Testis (tissue), 2 donors: ENCODE measurements at regions not wholly inside any gene's neighbourhood (a gene's known extent, or its start where the extent isn't known, plus 50 kb on each side); places are given as distances from the start of the nearest gene placed in this dataset.

Source experiments
- POLR2A ChIP-seq: fragments of 450-650 bp; IDR thresholded peaks from one replicate; pipeline ENCODE4 v1.6.1; 2017; ENCODE audit warnings: antibody characterized with exemption, mild to moderate bottlenecking, moderate library complexity
- TF ChIP-seq, protein P1 (sequence below), 3 experiments: fragments of 450-650 bp in 2 of 3; fragments of 200-600 bp in 1 of 3; sonication (generic) in 1 of 3; IDR thresholded peaks; one replicate each; pipeline ENCODE4 v1.5.1; 2016 to 2019; ENCODE audit warnings: antibody characterized with exemption in 3 of 3, mild to moderate bottlenecking in 2 of 3, moderate library complexity in 1 of 3

DNA sequence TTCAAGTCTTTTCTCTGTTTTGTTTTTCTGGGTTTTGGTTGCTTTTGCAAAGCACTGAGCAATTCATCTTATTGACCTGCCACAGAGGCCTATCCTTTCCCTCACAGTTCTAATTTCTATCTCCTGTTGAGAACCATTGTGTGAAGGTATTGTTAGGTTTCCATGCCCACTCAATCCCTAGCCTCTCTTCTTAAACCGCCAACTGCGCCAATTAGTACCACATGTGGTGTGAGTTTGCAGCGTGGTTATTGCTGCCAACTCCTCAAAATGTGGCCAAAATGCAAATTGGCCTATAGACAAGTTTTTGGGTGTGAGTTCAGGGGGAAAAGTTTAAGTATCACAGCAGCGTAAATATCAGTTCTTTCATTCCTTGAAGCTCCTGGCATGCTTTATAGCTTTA is 232.6 kb downstream of the FLRT2 start:
- TF ChIP-seq, protein P1, sequence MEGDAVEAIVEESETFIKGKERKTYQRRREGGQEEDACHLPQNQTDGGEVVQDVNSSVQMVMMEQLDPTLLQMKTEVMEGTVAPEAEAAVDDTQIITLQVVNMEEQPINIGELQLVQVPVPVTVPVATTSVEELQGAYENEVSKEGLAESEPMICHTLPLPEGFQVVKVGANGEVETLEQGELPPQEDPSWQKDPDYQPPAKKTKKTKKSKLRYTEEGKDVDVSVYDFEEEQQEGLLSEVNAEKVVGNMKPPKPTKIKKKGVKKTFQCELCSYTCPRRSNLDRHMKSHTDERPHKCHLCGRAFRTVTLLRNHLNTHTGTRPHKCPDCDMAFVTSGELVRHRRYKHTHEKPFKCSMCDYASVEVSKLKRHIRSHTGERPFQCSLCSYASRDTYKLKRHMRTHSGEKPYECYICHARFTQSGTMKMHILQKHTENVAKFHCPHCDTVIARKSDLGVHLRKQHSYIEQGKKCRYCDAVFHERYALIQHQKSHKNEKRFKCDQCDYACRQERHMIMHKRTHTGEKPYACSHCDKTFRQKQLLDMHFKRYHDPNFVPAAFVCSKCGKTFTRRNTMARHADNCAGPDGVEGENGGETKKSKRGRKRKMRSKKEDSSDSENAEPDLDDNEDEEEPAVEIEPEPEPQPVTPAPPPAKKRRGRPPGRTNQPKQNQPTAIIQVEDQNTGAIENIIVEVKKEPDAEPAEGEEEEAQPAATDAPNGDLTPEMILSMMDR (IDR thresholded peaks at IDR 0.05) = no peak
- no peak for TF ChIP-seq POLR2A
